ENCODE measurements at regions not wholly inside any gene's neighbourhood (a gene's known extent, or its start where the extent isn't known, plus 50 kb on each side); places are given as distances from the start of the nearest gene placed in this dataset.

GRCh38 chr11:23680488-23681230 lies 816.2 kb upstream of the LUZP2 start:
- TF ChIP-seq CTCF (IDR thresholded peaks at IDR 0.05 in 4 of 5, conservative IDR thresholded peaks at IDR 0.05 in 1 of 5) = no peak
- TF ChIP-seq POLR2A (IDR thresholded peaks at IDR 0.05) = no peak
